ENCODE measurements at regions not wholly inside any gene's neighbourhood (a gene's known extent, or its start where the extent isn't known, plus 50 kb on each side); places are given as distances from the start of the nearest gene placed in this dataset.

GRCh38 chr4:123529278-123529568 is 132.6 kb downstream of the SPRY1 start:
- WGBS (ENCODE audit: low lambda C conversion rate) = 87% methylated on average over 2 of the region's 2 CpGs
- no peaks in the 10 kb centered on the region for H3F3A ChIP-seq (replicated peaks; ENCODE audit: insufficient read depth)
- ChIA-PET CTCF (no interaction called here), POLR2A (no interaction called here)
- H3K9me3 ChIP-seq = peaks cover 4% of the 10 kb centered on the region; the same call in 1 of the 2 replicates
- H3K27ac ChIP-seq (ENCODE audit: low read depth in 2 of 2, low read length in 1 of 2) = no peak overlapping the region
- H3K9ac ChIP-seq = no peak overlapping the region
- no peaks in the 10 kb centered on the region for H4K20me1 ChIP-seq (ENCODE audit: insufficient read depth)
- no peaks in the 10 kb centered on the region for H3K36me3 ChIP-seq (replicated peaks in 1 of 2; ENCODE audit: control insufficient read depth in 1 of 2, insufficient read depth in 2 of 2, low read length in 1 of 2)
- no peak for DNase-seq
- no peaks in the 10 kb centered on the region for H3K27me3 ChIP-seq (ENCODE audit: insufficient read depth)
- H3K4me2 ChIP-seq = no peak overlapping the region
- no peak overlapping the region for H3K4me3 ChIP-seq (ENCODE audit: low read depth in 2 of 2, low read length in 1 of 2)
- H3K79me2 ChIP-seq (ENCODE audit: insufficient read depth) = no peaks in the 10 kb centered on the region
- H2AFZ ChIP-seq (ENCODE audit: low read depth) = no peak overlapping the region
- no peaks in the 10 kb centered on the region for H3K9me2 ChIP-seq
- TF ChIP-seq GATA2 (CRISPR knock-in tag; IDR thresholded peaks at IDR 0.05) (no peak), RAD21 (IDR thresholded peaks at IDR 0.05; ENCODE audit: low read length) (no peak), FOSL2 (IDR thresholded peaks at IDR 0.05; ENCODE audit: borderline replicate concordance, low read depth) (no peak)
- H3K4me1 ChIP-seq (ENCODE audit: control insufficient read depth in 1 of 2, insufficient read depth in 2 of 2, low read depth in 1 of 2, low read length in 1 of 2) = no peaks in the 10 kb centered on the region

GRCh38 chr4:123530357-123530756 is 133.8 kb downstream of the SPRY1 start:
- no peak overlapping the region for H3K9ac ChIP-seq
- no peak for TF ChIP-seq POLR2AphosphoS5 (IDR thresholded peaks at IDR 0.05; ENCODE audit: low read depth, low read length)
- TF ChIP-seq ELF1 (IDR thresholded peaks at IDR 0.05) = no peak
- TF ChIP-seq ZBTB33 (IDR thresholded peaks at IDR 0.05; ENCODE audit: borderline replicate concordance, low read depth) = no peak
- no peak for TF ChIP-seq FOSL2 (IDR thresholded peaks at IDR 0.05; ENCODE audit: borderline replicate concordance, low read depth)
- TF ChIP-seq REST (IDR thresholded peaks at IDR 0.05; ENCODE audit: low read depth, low read length) = no peak
- no peak for TF ChIP-seq USF2 (IDR thresholded peaks at IDR 0.05; ENCODE audit: borderline replicate concordance, low read depth, low read length)
- no peak for DNase-seq
- no peak overlapping the region for H2AFZ ChIP-seq (ENCODE audit: low read depth)
- CTCF ChIA-PET = no interaction called here
- H3K36me3 ChIP-seq (replicated peaks in 1 of 2; ENCODE audit: control insufficient read depth in 1 of 2, insufficient read depth in 2 of 2, low read length in 1 of 2) = no peaks in the 10 kb centered on the region
- POLR2A ChIA-PET = no interaction called here
- no peak overlapping the region for H3K4me3 ChIP-seq (ENCODE audit: low read depth in 2 of 2, low read length in 1 of 2)
- no peaks in the 10 kb centered on the region for H3K27me3 ChIP-seq (ENCODE audit: insufficient read depth)
- no peaks in the 10 kb centered on the region for H3K79me2 ChIP-seq (ENCODE audit: insufficient read depth)
- H3K4me2 ChIP-seq = no peak overlapping the region
- no peak overlapping the region for H3K27ac ChIP-seq (ENCODE audit: low read depth in 2 of 2, low read length in 1 of 2)
- H3K4me1 ChIP-seq (ENCODE audit: control insufficient read depth in 1 of 2, insufficient read depth in 2 of 2, low read depth in 1 of 2, low read length in 1 of 2) = no peaks in the 10 kb centered on the region
- 93% methylated on average over 3 of the region's 3 CpGs for WGBS (ENCODE audit: low lambda C conversion rate)
- no peaks in the 10 kb centered on the region for H3F3A ChIP-seq (replicated peaks; ENCODE audit: insufficient read depth)
- no peaks in the 10 kb centered on the region for H3K9me2 ChIP-seq
- peaks cover 4% of the 10 kb centered on the region; the same call in 1 of the 2 replicates for H3K9me3 ChIP-seq
- no peaks in the 10 kb centered on the region for H4K20me1 ChIP-seq (ENCODE audit: insufficient read depth)

Data from SK-N-SH (cell line).